NT2/D1 (cell line): ENCODE measurements at regions not wholly inside any gene's neighbourhood (a gene's known extent, or its start where the extent isn't known, plus 50 kb on each side); places are given as distances from the start of the nearest gene placed in this dataset.

ENCODE experiments used
- DNase-seq: peaks from one replicate; pipeline ENCODE4 v3.0.0-alpha.2; 2011; ENCODE audit warnings: low read depth, low spot score
- H3K27me3 ChIP-seq: 2 replicates; pipeline ENCODE4 v1.6.0; 2011; ENCODE audit warnings: mild to moderate bottlenecking; ENCODE audit not compliant: insufficient read length, insufficient read depth
- H3K36me3 ChIP-seq: 2 replicates; pipeline ENCODE4 v1.6.1; 2011; ENCODE audit warnings: mild to moderate bottlenecking, low read length, mixed read lengths; ENCODE audit not compliant: insufficient read depth, insufficient read length
- H3K4me1 ChIP-seq: 2 replicates; pipeline ENCODE4 v1.5.1; 2011; ENCODE audit not compliant: insufficient read depth, insufficient read length
- H3K4me3 ChIP-seq: 2 replicates; pipeline ENCODE4 v1.5.1; 2011; ENCODE audit warnings: low read depth; ENCODE audit not compliant: insufficient read length
- H3K9ac ChIP-seq: 2 replicates; pipeline ENCODE4 v1.6.0; 2011; ENCODE audit warnings: low read depth; ENCODE audit not compliant: insufficient read length
- H3K9me3 ChIP-seq: 2 replicates; pipeline ENCODE4 v1.5.1; 2011; ENCODE audit warnings: mild to moderate bottlenecking, low read length; ENCODE audit not compliant: insufficient read depth
- SUZ12 ChIP-seq: IDR thresholded peaks from 2 replicates; pipeline ENCODE4 v1.6.1; 2011; ENCODE audit not compliant: insufficient read length, insufficient read depth; ENCODE audit errors: extremely low read depth
- YY1 ChIP-seq: IDR thresholded peaks from 2 replicates; pipeline ENCODE4 v1.6.1; 2011; ENCODE audit not compliant: insufficient read length, insufficient read depth
- ZNF274 ChIP-seq: IDR thresholded peaks from 2 replicates; pipeline ENCODE4 v1.6.1; 2011; ENCODE audit warnings: mild to moderate bottlenecking, low read depth, low read length

DNA sequence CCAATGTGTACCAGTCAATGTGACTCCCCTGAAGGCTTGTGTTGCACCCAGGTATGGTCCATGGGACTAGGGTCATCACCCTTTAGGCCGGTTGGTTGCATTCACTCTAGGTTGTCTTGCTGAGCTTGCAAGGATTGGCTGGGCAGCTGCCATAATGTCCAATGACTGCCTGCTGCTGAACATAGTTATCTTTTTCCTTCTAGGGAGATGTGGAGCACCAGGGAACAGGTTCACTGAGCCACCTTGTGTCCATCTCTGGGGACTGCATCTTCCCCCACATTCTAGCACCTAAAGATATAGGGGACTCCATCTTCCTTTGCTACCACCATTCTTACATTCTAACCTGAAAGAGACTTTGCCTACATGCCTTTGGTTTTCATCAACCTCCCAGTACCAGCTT is 580.4 kb upstream of the TBL1XR1 start:
- no peak for TF ChIP-seq ZNF274
- TF ChIP-seq YY1, result no peak
- no peak for TF ChIP-seq SUZ12
- H3K9ac ChIP-seq, result no peak overlapping the region
- no peak overlapping the region for H3K4me3 ChIP-seq
- H3K27me3 ChIP-seq, result no peaks in the 10 kb centered on the region
- no peaks in the 10 kb centered on the region for H3K36me3 ChIP-seq
- DNase-seq, result peak; percentile 36
- no peaks in the 10 kb centered on the region for H3K4me1 ChIP-seq
- no peaks in the 10 kb centered on the region for H3K9me3 ChIP-seq

- no peaks in the 10 kb centered on the region for H3K36me3 ChIP-seq
- no peak for TF ChIP-seq SUZ12
- no peak for TF ChIP-seq YY1
- no peak for TF ChIP-seq ZNF274
- H3K4me3 ChIP-seq, result no peak overlapping the region
- no peak for DNase-seq
- H3K4me1 ChIP-seq, result no peaks in the 10 kb centered on the region
- no peaks in the 10 kb centered on the region for H3K9me3 ChIP-seq
- H3K9ac ChIP-seq, result no peak overlapping the region
- H3K27me3 ChIP-seq, result no peaks in the 10 kb centered on the region
These were observed 581.4 kb upstream of the TBL1XR1 start for GRCh38 chr3:177778633-177779032.

GRCh38 chr3:177781686-177782161 is 584.4 kb upstream of the TBL1XR1 start:
- no peak overlapping the region for H3K9ac ChIP-seq
- no peak overlapping the region for H3K4me3 ChIP-seq
- H3K9me3 ChIP-seq, result no peaks in the 10 kb centered on the region
- no peak for TF ChIP-seq ZNF274
- DNase-seq, result no peak
- H3K27me3 ChIP-seq, result no peaks in the 10 kb centered on the region
- no peaks in the 10 kb centered on the region for H3K36me3 ChIP-seq
- H3K4me1 ChIP-seq, result no peaks in the 10 kb centered on the region

DNA sequence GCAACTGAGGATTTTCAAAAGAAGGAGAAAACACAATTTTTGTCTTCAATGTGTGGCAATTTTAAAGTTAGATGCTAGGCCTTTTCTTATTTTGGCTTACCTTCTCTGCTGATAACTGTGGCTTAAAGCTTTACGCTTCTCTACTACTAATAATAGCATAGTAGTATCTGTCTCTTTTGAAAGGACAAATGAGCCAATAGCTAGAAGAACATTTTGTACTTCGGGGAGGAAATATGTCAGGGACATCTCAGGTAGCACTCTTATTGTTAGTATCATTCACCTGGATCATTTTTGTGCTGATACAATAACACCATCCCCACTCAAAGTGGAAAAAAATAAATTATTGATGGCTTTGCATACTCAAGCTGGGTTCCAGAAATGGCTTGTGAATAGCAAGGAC is 586.1 kb upstream of the TBL1XR1 start:
- Histone ChIP-seq H3K9me3 (no peaks in the 10 kb centered on the region), H3K27me3 (no peaks in the 10 kb centered on the region), H3K9ac (no peak overlapping the region), H3K4me3 (no peak overlapping the region), H3K4me1 (no peaks in the 10 kb centered on the region), H3K36me3 (no peaks in the 10 kb centered on the region)
- no peak for DNase-seq
- no peak for TF ChIP-seq SUZ12

- Histone ChIP-seq H3K4me3 (no peak overlapping the region), H3K9ac (no peak overlapping the region), H3K4me1 (no peaks in the 10 kb centered on the region), H3K9me3 (no peaks in the 10 kb centered on the region), H3K27me3 (no peaks in the 10 kb centered on the region), H3K36me3 (no peaks in the 10 kb centered on the region)
- no peak for DNase-seq
- TF ChIP-seq ZNF274, result no peak
- TF ChIP-seq YY1, result no peak
- TF ChIP-seq SUZ12, result no peak
These were observed 586.5 kb upstream of the TBL1XR1 start for GRCh38 chr3:177783767-177784166.

GRCh38 chr3:177787279-177788041 is 590.2 kb upstream of the TBL1XR1 start:
- DNase-seq, result no peak
- Histone ChIP-seq H3K27me3 (no peaks in the 10 kb centered on the region), H3K4me1 (no peaks in the 10 kb centered on the region), H3K9ac (no peak overlapping the region), H3K4me3 (no peak overlapping the region), H3K9me3 (no peaks in the 10 kb centered on the region), H3K36me3 (no peaks in the 10 kb centered on the region)
- TF ChIP-seq ZNF274 (no peak), SUZ12 (no peak), YY1 (no peak)

- H3K4me3 ChIP-seq, result no peak overlapping the region
- H3K27me3 ChIP-seq, result no peaks in the 10 kb centered on the region
- H3K9me3 ChIP-seq, result no peaks in the 10 kb centered on the region
- no peak for TF ChIP-seq ZNF274
- no peak for TF ChIP-seq YY1
- TF ChIP-seq SUZ12, result no peak
- H3K4me1 ChIP-seq, result no peaks in the 10 kb centered on the region
- no peak for DNase-seq
- no peaks in the 10 kb centered on the region for H3K36me3 ChIP-seq
- H3K9ac ChIP-seq, result no peak overlapping the region
These were observed 592.2 kb upstream of the TBL1XR1 start for GRCh38 chr3:177789500-177789899.
